ENCODE measurements at regions not wholly inside any gene's neighbourhood (a gene's known extent, or its start where the extent isn't known, plus 50 kb on each side); places are given as distances from the start of the nearest gene placed in this dataset.

DNA sequence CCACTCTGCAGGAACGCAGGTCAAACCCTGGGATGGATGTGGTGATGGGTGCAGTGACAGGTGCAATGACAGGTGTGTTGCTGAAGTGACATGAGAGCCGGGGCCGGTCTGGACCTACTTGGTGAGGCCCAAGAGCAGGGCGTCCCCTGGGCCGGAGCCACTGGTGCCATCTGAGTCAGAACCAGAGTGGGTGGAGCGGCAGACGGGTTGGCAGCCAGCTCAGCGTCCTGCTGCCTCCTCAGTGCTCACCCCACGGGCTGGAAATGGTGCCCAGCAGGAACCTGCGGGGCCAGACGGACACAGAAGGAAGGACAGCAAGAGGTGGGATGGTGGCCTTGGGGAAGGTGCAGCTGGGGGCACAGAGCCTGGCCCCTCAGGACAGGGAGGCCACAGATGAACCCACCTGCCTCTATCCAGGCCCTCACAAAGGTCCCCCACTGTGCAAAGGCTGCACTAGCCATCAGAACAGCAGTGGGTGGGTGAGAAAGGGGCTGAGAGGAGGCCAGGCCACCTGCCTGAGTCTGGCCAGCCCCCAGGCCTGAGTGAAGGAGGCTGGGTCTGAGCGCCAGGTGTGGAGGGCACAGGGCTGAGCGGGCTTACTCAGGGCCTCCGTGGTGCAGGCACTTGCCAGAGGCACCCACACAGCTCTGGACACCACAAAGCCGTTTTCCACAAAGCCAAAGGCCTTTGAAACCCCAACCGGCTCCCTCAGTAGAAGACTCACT is 129.0 kb upstream of the PPP2R2D start:
- TF ChIP-seq, protein P1, sequence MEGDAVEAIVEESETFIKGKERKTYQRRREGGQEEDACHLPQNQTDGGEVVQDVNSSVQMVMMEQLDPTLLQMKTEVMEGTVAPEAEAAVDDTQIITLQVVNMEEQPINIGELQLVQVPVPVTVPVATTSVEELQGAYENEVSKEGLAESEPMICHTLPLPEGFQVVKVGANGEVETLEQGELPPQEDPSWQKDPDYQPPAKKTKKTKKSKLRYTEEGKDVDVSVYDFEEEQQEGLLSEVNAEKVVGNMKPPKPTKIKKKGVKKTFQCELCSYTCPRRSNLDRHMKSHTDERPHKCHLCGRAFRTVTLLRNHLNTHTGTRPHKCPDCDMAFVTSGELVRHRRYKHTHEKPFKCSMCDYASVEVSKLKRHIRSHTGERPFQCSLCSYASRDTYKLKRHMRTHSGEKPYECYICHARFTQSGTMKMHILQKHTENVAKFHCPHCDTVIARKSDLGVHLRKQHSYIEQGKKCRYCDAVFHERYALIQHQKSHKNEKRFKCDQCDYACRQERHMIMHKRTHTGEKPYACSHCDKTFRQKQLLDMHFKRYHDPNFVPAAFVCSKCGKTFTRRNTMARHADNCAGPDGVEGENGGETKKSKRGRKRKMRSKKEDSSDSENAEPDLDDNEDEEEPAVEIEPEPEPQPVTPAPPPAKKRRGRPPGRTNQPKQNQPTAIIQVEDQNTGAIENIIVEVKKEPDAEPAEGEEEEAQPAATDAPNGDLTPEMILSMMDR (IDR thresholded peaks at IDR 0.05; ENCODE audit: low read length): no peak
- TF ChIP-seq EZH2phosphoT487 (IDR thresholded peaks at IDR 0.05; ENCODE audit: low read length): no peak
- no peak for TF ChIP-seq EZH2 (optimal IDR thresholded peaks at IDR 0.05; ENCODE audit: low read depth, low read length)

All from MM.1S (cell line).